ENCODE measurements at regions not wholly inside any gene's neighbourhood (a gene's known extent, or its start where the extent isn't known, plus 50 kb on each side); places are given as distances from the start of the nearest gene placed in this dataset.

- H3K79me2 ChIP-seq (ENCODE audit: low read length) = no peaks in the 10 kb centered on the region
- H3K9ac ChIP-seq (ENCODE audit: low read length) = no peak overlapping the region
- no peak overlapping the region for H3K4me2 ChIP-seq (ENCODE audit: low read length)
- no peak overlapping the region for H3K27ac ChIP-seq (ENCODE audit: low read length)
- no peak overlapping the region for H3K4me3 ChIP-seq (ENCODE audit: low read length)
- H3K4me1 ChIP-seq (ENCODE audit: low read length) = no peaks in the 10 kb centered on the region
- no peaks in the 10 kb centered on the region for H4K20me1 ChIP-seq (ENCODE audit: insufficient read depth, low read length)
- no peak for TF ChIP-seq EZH2phosphoT487 (IDR thresholded peaks at IDR 0.05; ENCODE audit: low read depth)
- TF ChIP-seq CTCF (IDR thresholded peaks at IDR 0.05; ENCODE audit: low read depth, low read length) = no peak
- H3K36me3 ChIP-seq (replicated peaks; ENCODE audit: low read depth, low read length) = no peaks in the 10 kb centered on the region
- no peaks in the 10 kb centered on the region for H3K27me3 ChIP-seq (ENCODE audit: low read depth, low read length)
- H3K9me3 ChIP-seq (ENCODE audit: insufficient read depth, low read length) = no peaks in the 10 kb centered on the region
- H2AFZ ChIP-seq (ENCODE audit: low read depth, low read length) = no peak overlapping the region
Measured at GRCh38 chr1:58395355-58395754, 151.2 kb downstream of the OMA1 start.

GRCh38 chr1:58392083-58392482 is 154.4 kb downstream of the OMA1 start:
- no peaks in the 10 kb centered on the region for H3K36me3 ChIP-seq (replicated peaks; ENCODE audit: low read depth, low read length)
- no peak overlapping the region for H3K27ac ChIP-seq (ENCODE audit: low read length)
- H3K27me3 ChIP-seq (ENCODE audit: low read depth, low read length) = no peaks in the 10 kb centered on the region
- no peaks in the 10 kb centered on the region for H3K4me1 ChIP-seq (ENCODE audit: low read length)
- TF ChIP-seq CTCF (IDR thresholded peaks at IDR 0.05; ENCODE audit: low read depth, low read length) = no peak
- TF ChIP-seq EZH2phosphoT487 (IDR thresholded peaks at IDR 0.05; ENCODE audit: low read depth) = no peak
- H3K79me2 ChIP-seq (ENCODE audit: low read length) = no peaks in the 10 kb centered on the region
- no peaks in the 10 kb centered on the region for H4K20me1 ChIP-seq (ENCODE audit: insufficient read depth, low read length)
- no peaks in the 10 kb centered on the region for H3K9me3 ChIP-seq (ENCODE audit: insufficient read depth, low read length)
- no peak overlapping the region for H2AFZ ChIP-seq (ENCODE audit: low read depth, low read length)
- H3K4me3 ChIP-seq (ENCODE audit: low read length) = no peak overlapping the region
- H3K4me2 ChIP-seq (ENCODE audit: low read length) = no peak overlapping the region
- H3K9ac ChIP-seq (ENCODE audit: low read length) = no peak overlapping the region

GRCh38 chr1:58391514-58391913 is 155.0 kb downstream of the OMA1 start:
- H3K27me3 ChIP-seq (ENCODE audit: low read depth, low read length) = no peaks in the 10 kb centered on the region
- H3K9ac ChIP-seq (ENCODE audit: low read length) = no peak overlapping the region
- H3K9me3 ChIP-seq (ENCODE audit: insufficient read depth, low read length) = no peaks in the 10 kb centered on the region
- H3K4me1 ChIP-seq (ENCODE audit: low read length) = no peaks in the 10 kb centered on the region
- no peak overlapping the region for H3K27ac ChIP-seq (ENCODE audit: low read length)
- H3K36me3 ChIP-seq (replicated peaks; ENCODE audit: low read depth, low read length) = no peaks in the 10 kb centered on the region
- no peak overlapping the region for H3K4me2 ChIP-seq (ENCODE audit: low read length)
- no peaks in the 10 kb centered on the region for H4K20me1 ChIP-seq (ENCODE audit: insufficient read depth, low read length)
- H2AFZ ChIP-seq (ENCODE audit: low read depth, low read length) = no peak overlapping the region
- no peak for TF ChIP-seq EZH2phosphoT487 (IDR thresholded peaks at IDR 0.05; ENCODE audit: low read depth)
- no peak for TF ChIP-seq CTCF (IDR thresholded peaks at IDR 0.05; ENCODE audit: low read depth, low read length)
- no peaks in the 10 kb centered on the region for H3K79me2 ChIP-seq (ENCODE audit: low read length)
- no peak overlapping the region for H3K4me3 ChIP-seq (ENCODE audit: low read length)

- H3K4me1 ChIP-seq (ENCODE audit: low read length) = no peaks in the 10 kb centered on the region
- no peak overlapping the region for H3K27ac ChIP-seq (ENCODE audit: low read length)
- H4K20me1 ChIP-seq (ENCODE audit: insufficient read depth, low read length) = no peaks in the 10 kb centered on the region
- TF ChIP-seq EZH2phosphoT487 (IDR thresholded peaks at IDR 0.05; ENCODE audit: low read depth) (no peak), CTCF (IDR thresholded peaks at IDR 0.05; ENCODE audit: low read depth, low read length) (no peak)
- H3K4me3 ChIP-seq (ENCODE audit: low read length) = no peak overlapping the region
- no peaks in the 10 kb centered on the region for H3K27me3 ChIP-seq (ENCODE audit: low read depth, low read length)
- no peak overlapping the region for H3K4me2 ChIP-seq (ENCODE audit: low read length)
- no peaks in the 10 kb centered on the region for H3K79me2 ChIP-seq (ENCODE audit: low read length)
- no peaks in the 10 kb centered on the region for H3K36me3 ChIP-seq (replicated peaks; ENCODE audit: low read depth, low read length)
- H2AFZ ChIP-seq (ENCODE audit: low read depth, low read length) = no peak overlapping the region
- H3K9ac ChIP-seq (ENCODE audit: low read length) = no peak overlapping the region
- no peaks in the 10 kb centered on the region for H3K9me3 ChIP-seq (ENCODE audit: insufficient read depth, low read length)
Measured at GRCh38 chr1:58391056-58391455, 155.5 kb downstream of the OMA1 start.
